ENCODE measurements at regions not wholly inside any gene's neighbourhood (a gene's known extent, or its start where the extent isn't known, plus 50 kb on each side); places are given as distances from the start of the nearest gene placed in this dataset.
A peak's percentile ranks its signal among the peaks of the same experiment; 100 is the strongest.

DNA sequence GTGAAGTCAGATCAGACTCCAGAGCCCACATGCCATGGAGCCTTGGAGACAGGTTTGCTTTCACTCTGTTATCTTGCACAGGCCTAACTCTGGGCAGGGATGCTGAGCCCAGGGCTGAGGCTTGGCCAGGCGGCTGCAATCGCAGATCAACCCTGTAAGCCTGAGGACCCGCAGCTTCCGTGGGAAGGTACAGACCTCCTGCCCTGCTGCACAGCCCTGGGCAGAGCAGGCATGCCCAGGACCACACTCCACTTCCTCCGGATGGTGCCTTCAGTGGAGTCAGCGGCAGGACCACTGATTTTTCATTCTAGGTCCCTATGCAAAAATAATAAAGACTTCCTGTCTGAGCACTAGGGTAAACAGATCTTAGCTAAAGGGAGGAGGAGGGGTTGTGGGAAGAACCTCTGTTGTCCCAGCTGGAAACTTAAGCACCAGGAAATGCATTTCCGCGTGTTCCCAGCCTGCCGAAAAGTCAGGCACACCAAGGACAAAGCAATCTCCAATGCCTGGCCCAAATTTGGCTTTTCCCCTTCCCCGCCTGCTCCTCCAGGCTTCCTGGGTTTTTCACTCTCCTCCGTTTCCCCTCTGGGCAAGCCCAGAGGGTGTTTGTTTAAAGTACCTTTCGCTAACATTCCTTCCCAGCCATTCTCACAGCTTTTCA lies 87.3 kb downstream of the KCTD15 start:
- peak; percentile 21 to 62 for DNase-seq
- intact Hi-C loops (cut with DNase I): loop anchor here in 3 of 10 donors (1.0 to 5.0 kb wide), 3 partner anchors 21 to 87 kb away; partner anchors contain the start of gene KCTD15 (in 2 of the 3)

DNA sequence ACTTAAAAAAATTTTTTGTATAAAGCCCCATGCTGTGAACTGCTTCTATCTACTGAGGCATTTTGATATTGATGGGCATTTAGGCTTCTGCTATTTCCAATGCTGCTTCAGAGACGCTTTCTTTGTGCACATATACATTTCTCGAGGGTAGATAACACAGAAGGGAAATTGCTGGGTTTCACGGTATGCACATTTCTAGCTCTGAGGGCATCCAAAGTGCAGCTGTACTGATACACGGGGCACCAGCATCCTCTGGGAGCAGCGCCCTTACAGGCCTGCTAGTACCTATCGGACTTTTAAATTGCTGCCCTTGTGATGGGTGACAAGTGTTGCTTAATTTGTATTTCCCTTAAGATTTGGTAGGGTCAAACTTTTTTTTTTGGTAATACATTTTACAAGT lies 88.6 kb downstream of the KCTD15 start:
- no peak overlapping the region for H3K4me3 ChIP-seq
- TF ChIP-seq, protein P1, sequence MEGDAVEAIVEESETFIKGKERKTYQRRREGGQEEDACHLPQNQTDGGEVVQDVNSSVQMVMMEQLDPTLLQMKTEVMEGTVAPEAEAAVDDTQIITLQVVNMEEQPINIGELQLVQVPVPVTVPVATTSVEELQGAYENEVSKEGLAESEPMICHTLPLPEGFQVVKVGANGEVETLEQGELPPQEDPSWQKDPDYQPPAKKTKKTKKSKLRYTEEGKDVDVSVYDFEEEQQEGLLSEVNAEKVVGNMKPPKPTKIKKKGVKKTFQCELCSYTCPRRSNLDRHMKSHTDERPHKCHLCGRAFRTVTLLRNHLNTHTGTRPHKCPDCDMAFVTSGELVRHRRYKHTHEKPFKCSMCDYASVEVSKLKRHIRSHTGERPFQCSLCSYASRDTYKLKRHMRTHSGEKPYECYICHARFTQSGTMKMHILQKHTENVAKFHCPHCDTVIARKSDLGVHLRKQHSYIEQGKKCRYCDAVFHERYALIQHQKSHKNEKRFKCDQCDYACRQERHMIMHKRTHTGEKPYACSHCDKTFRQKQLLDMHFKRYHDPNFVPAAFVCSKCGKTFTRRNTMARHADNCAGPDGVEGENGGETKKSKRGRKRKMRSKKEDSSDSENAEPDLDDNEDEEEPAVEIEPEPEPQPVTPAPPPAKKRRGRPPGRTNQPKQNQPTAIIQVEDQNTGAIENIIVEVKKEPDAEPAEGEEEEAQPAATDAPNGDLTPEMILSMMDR (IDR thresholded peaks at IDR 0.05): no peak
- DNase-seq (no peak), ATAC-seq (no peak)
- no peaks in the 10 kb centered on the region for H3K9me3 ChIP-seq
- peaks cover 0 to 27% (median 19%) of the 10 kb centered on the region in 9 donors for H3K4me1 ChIP-seq
- H3K36me3 ChIP-seq: no peaks in the 10 kb centered on the region
- intact Hi-C loops (cut with DNase I): no loop called here
- peaks cover 0 to 13% (median 0%) of the 10 kb centered on the region in 7 donors for H3K27me3 ChIP-seq
- H3K27ac ChIP-seq: peak overlapping the region in 1 of 10 donors; percentile 86
- 71 to 81% methylated on average over 6 of the region's 6 CpGs for WGBS, 2 donors

More for the DNA sequence above, 87.3 kb downstream of the KCTD15 start:
- Histone ChIP-seq H3K36me3 (no peaks in the 10 kb centered on the region), H3K4me3 (peak overlapping the region in 5 of 10 donors; percentile 11 to 25 (median 17)), H3K4me1 (peaks cover 5 to 40% (median 31%) of the 10 kb centered on the region in 9 donors), H3K27ac (peak overlapping the region in 9 of 10 donors; percentile 58 to 86 (median 81)), H3K9me3 (no peaks in the 10 kb centered on the region), H3K27me3 (peaks cover 0 to 13% (median 0%) of the 10 kb centered on the region in 7 donors)
- WGBS, 2 donors: 10 to 19% methylated on average over 12 of the region's 12 CpGs
- TF ChIP-seq, protein P1 (IDR thresholded peaks at IDR 0.05): no peak
- ATAC-seq: peak; percentile 69 to 93 (median 78)

DNA sequence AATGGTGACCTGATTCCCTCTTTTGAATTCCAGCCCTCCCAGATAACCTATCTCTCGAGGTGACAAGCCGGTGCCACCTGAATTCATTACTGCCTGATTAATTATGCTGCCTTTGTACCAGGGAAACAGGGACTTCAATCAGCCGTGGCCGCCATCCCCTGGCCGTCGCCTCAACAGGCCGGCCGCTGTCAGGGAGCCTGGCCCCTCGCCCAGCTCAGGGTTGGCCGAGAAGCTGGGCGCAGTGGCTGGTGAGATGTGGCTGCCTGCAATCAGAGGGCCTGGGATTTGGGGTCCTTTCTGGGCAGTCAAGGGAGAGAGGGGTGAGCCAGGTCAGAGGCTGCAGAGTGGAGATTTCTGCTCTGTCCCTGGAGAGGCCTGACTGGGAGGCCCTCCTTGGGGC lies 91.2 kb downstream of the KCTD15 start:
- DNase-seq: no peak
- Histone ChIP-seq H3K4me1 (peaks cover 0 to 22% (median 15%) of the 10 kb centered on the region in 9 donors), H3K4me3 (no peak overlapping the region), H3K27me3 (peaks cover 0 to 13% (median 0%) of the 10 kb centered on the region in 7 donors), H3K9me3 (no peaks in the 10 kb centered on the region), H3K27ac (no peak overlapping the region), H3K36me3 (no peaks in the 10 kb centered on the region)
- no peak for ATAC-seq
- WGBS, 2 donors: 84 to 89% methylated on average over 11 of the region's 11 CpGs
- TF ChIP-seq, protein P1 (IDR thresholded peaks at IDR 0.05): no peak
- intact Hi-C loops (cut with DNase I): no loop called here

DNA sequence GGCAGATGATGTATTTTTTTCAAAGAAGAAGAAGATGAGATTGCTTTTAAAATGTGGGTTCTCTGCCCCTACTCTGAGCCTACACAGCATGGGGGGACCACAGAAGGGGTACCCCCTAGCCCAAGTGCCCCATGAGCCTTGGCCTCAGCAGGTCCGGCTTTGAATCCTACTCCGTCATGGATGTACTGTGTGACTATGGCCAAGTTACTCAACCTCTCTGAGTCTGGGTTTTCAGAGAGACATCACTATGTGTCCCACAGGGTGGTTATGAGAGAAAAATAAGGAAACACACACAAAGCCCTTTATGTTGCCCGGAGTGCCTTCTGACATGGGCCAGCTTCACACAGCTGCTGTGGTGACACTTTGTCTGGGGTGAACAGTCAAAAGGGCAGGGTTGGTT lies 92.0 kb downstream of the KCTD15 start:
- H3K4me1 ChIP-seq: peaks cover 0 to 14% (median 10%) of the 10 kb centered on the region in 9 donors
- intact Hi-C loops (cut with DNase I): no loop called here
- no peaks in the 10 kb centered on the region for H3K36me3 ChIP-seq
- DNase-seq (no peak), ATAC-seq (no peak)
- 89 to 95% methylated on average over 3 of the region's 3 CpGs for WGBS, 2 donors
- peaks cover 0 to 13% (median 0%) of the 10 kb centered on the region in 7 donors for H3K27me3 ChIP-seq
- no peak overlapping the region for H3K27ac ChIP-seq
- no peaks in the 10 kb centered on the region for H3K9me3 ChIP-seq
- TF ChIP-seq, protein P1 (IDR thresholded peaks at IDR 0.05): no peak
- H3K4me3 ChIP-seq: no peak overlapping the region
